ENCODE measurements at regions not wholly inside any gene's neighbourhood (a gene's known extent, or its start where the extent isn't known, plus 50 kb on each side); places are given as distances from the start of the nearest gene placed in this dataset.

- no peak for DNase-seq (ENCODE audit: low read depth)
Measured at GRCh38 chrX:39832211-39832610, 265.5 kb downstream of the BCOR start.

GRCh38 chrX:39834600-39834999 is 263.2 kb downstream of the BCOR start:
- DNase-seq (ENCODE audit: low read depth), result no peak

- no peak for DNase-seq (ENCODE audit: low read depth)
Measured at GRCh38 chrX:39835241-39835640, 262.5 kb downstream of the BCOR start.

GRCh38 chrX:39835776-39836175 is 262.0 kb downstream of the BCOR start:
- DNase-seq (ENCODE audit: low read depth), result no peak

GRCh38 chrX:39836802-39837420 is 260.8 kb downstream of the BCOR start:
- DNase-seq (ENCODE audit: low read depth), result no peak

GRCh38 chrX:39837688-39838087 is 260.1 kb downstream of the BCOR start:
- no peak for DNase-seq (ENCODE audit: low read depth)

- DNase-seq (ENCODE audit: low read depth), result no peak
Measured at GRCh38 chrX:39839371-39839770, 258.4 kb downstream of the BCOR start.

GRCh38 chrX:39840133-39840532 is 257.6 kb downstream of the BCOR start:
- DNase-seq (ENCODE audit: low read depth), result no peak

- DNase-seq (ENCODE audit: low read depth), result no peak
Measured at GRCh38 chrX:39840581-39841093, 257.1 kb downstream of the BCOR start.

- no peak for DNase-seq (ENCODE audit: low read depth)
Measured at GRCh38 chrX:39841604-39842003, 256.2 kb downstream of the BCOR start.

GRCh38 chrX:39842281-39842973 is 255.3 kb downstream of the BCOR start:
- no peak for DNase-seq (ENCODE audit: low read depth)

- DNase-seq (ENCODE audit: low read depth), result no peak
Measured at GRCh38 chrX:39843318-39843717, 254.4 kb downstream of the BCOR start.

GRCh38 chrX:39845233-39845632 is 252.5 kb downstream of the BCOR start:
- DNase-seq (ENCODE audit: low read depth), result no peak

GRCh38 chrX:39846460-39846859 is 251.3 kb downstream of the BCOR start:
- DNase-seq (ENCODE audit: low read depth), result no peak

- DNase-seq (ENCODE audit: low read depth), result no peak
Measured at GRCh38 chrX:39848243-39848642, 249.5 kb downstream of the BCOR start.

- DNase-seq (ENCODE audit: low read depth), result no peak
Measured at GRCh38 chrX:39848900-39849299, 248.9 kb downstream of the BCOR start.

- DNase-seq (ENCODE audit: low read depth), result no peak
Measured at GRCh38 chrX:39850209-39850608, 247.5 kb downstream of the BCOR start.

- no peak for DNase-seq (ENCODE audit: low read depth)
Measured at GRCh38 chrX:39850630-39851152, 247.1 kb downstream of the BCOR start.

GRCh38 chrX:39851745-39852455 is 245.9 kb downstream of the BCOR start:
- DNase-seq (ENCODE audit: low read depth), result no peak

- no peak for DNase-seq (ENCODE audit: low read depth)
Measured at GRCh38 chrX:39852491-39852890, 245.3 kb downstream of the BCOR start.

GRCh38 chrX:39853417-39854030 is 244.2 kb downstream of the BCOR start:
- no peak for DNase-seq (ENCODE audit: low read depth)
